ENCODE measurements at regions not wholly inside any gene's neighbourhood (a gene's known extent, or its start where the extent isn't known, plus 50 kb on each side); places are given as distances from the start of the nearest gene placed in this dataset.

DNA sequence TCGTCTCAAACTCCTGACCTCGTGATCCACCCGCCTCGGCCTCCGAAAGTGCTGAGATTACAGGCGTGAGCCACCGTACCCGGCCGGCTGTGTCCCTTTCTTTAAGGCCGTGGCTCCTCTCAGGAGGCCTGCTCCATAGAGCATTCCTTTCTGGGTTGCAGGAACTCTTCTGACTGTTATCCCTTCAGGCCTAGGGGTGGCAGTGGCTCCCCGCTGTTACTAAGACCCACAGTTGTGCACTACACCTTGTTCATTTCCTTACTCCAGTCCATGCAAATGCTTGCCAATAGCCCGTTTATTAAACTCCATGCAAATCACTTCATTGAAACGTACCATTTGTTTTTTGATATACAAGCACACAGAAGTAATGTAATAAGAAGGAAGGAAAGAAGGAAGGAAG lies 234.7 kb downstream of the BCAT1 start:
- peaks cover 1% of the 10 kb centered on the region; the same call in 1 of the 2 replicates for H3K4me1 ChIP-seq (ENCODE audit: control insufficient read depth, insufficient read depth, low read length)
- no peaks in the 10 kb centered on the region for H3K9me3 ChIP-seq (ENCODE audit: control insufficient read depth, insufficient read depth, low read length)
- H2BK120ac ChIP-seq (ENCODE audit: low read depth, low read length), result no peak overlapping the region
- H2BK20ac ChIP-seq (ENCODE audit: low read depth, low read length), result no peak overlapping the region
- DNase-seq (no peak), ATAC-seq (ENCODE audit: low read depth) (no peak)
- H3K18ac ChIP-seq (ENCODE audit: low read depth, low read length), result no peak overlapping the region
- H4K20me1 ChIP-seq (ENCODE audit: insufficient read depth, low read length), result no peaks in the 10 kb centered on the region
- H3K23ac ChIP-seq (ENCODE audit: low read depth, low read length), result no peak overlapping the region
- no peak overlapping the region for H4K91ac ChIP-seq (ENCODE audit: insufficient read depth, low read depth, low read length)
- H3K9me1 ChIP-seq (ENCODE audit: insufficient read depth, low read length), result no peaks in the 10 kb centered on the region
- no peak overlapping the region for H2BK15ac ChIP-seq (ENCODE audit: low read depth, low read length)
- no peak overlapping the region for H3K9ac ChIP-seq (ENCODE audit: low read depth, low read length)
- CTCF ChIA-PET, result no interaction called here
- BruUV-seq (replicated peaks), result no TSS peak
- H2BK5ac ChIP-seq (ENCODE audit: low read depth, low read length, poor library complexity, severe bottlenecking), result no peak overlapping the region
- no peak overlapping the region for H3K4ac ChIP-seq (ENCODE audit: low read depth, low read length)
- no peak overlapping the region for H3K27ac ChIP-seq (ENCODE audit: insufficient read depth, low read length)
- no peak overlapping the region for H2AK5ac ChIP-seq (ENCODE audit: low read depth, low read length)
- no peaks in the 10 kb centered on the region for H3K27me3 ChIP-seq (ENCODE audit: control insufficient read depth, insufficient read depth, low read length)
- no peak overlapping the region for H3K4me2 ChIP-seq (ENCODE audit: low read depth, low read length)
- H4K5ac ChIP-seq (ENCODE audit: low read depth, low read length), result no peak overlapping the region
- no peak overlapping the region for H3K56ac ChIP-seq (ENCODE audit: extremely low read depth, insufficient read depth, low read length)
- POLR2A ChIA-PET (ENCODE audit: unreplicated experiment), result no interaction called here
- H4K8ac ChIP-seq (ENCODE audit: low read depth in 2 of 2, low read length in 2 of 2), result no peak overlapping the region
- H3K79me1 ChIP-seq (ENCODE audit: low read depth in 1 of 2, low read length in 2 of 2), result no peaks in the 10 kb centered on the region
- dilution Hi-C loops (cut with HindIII; ENCODE audit: low sequenced_read_pairs, unreplicated experiment) (no loop called here), in situ Hi-C loops (cut with MboI; ENCODE audit: low sequenced_read_pairs) (no loop called here), intact Hi-C loops (cut with micrococcal nuclease) (no loop called here)
- no peak overlapping the region for H2AK9ac ChIP-seq (replicated peaks; ENCODE audit: low read depth, low read length, poor library complexity)
- no peak overlapping the region for H2AFZ ChIP-seq (replicated peaks; ENCODE audit: low read length, poor library complexity)
- WGBS, 2 experiments (ENCODE audit: extremely low coverage in 2 of 2, insufficient read length in 1 of 2), result 81% methylated on average over 7 of the region's 13 CpGs; no CpG with 5 or more reads in 1 of the 2 experiments
- TF ChIP-seq SMC3 (IDR thresholded peaks at IDR 0.05; ENCODE audit: low read depth, low read length) (no peak), MXI1 (IDR thresholded peaks at IDR 0.05; ENCODE audit: borderline replicate concordance, low read depth, low read length) (no peak), CHD1 (IDR thresholded peaks at IDR 0.05; ENCODE audit: low read depth, low read length) (no peak), BHLHE40 (IDR thresholded peaks at IDR 0.05; ENCODE audit: low read depth, low read length) (no peak), MAZ (IDR thresholded peaks at IDR 0.05; ENCODE audit: borderline replicate concordance, low read depth, low read length) (no peak), POLR2A (IDR thresholded peaks at IDR 0.05; ENCODE audit: low read depth, low read length) (no peak), RAD21 (IDR thresholded peaks at IDR 0.05; ENCODE audit: low read length) (no peak), NFE2L2 (IDR thresholded peaks at IDR 0.05; ENCODE audit: low read depth, low read length) (no peak), RCOR1 (IDR thresholded peaks at IDR 0.05; ENCODE audit: insufficient replicate concordance, low read length) (no peak), CEBPB (IDR thresholded peaks at IDR 0.05; ENCODE audit: low read depth, low read length) (no peak)
- TF ChIP-seq, protein P1, sequence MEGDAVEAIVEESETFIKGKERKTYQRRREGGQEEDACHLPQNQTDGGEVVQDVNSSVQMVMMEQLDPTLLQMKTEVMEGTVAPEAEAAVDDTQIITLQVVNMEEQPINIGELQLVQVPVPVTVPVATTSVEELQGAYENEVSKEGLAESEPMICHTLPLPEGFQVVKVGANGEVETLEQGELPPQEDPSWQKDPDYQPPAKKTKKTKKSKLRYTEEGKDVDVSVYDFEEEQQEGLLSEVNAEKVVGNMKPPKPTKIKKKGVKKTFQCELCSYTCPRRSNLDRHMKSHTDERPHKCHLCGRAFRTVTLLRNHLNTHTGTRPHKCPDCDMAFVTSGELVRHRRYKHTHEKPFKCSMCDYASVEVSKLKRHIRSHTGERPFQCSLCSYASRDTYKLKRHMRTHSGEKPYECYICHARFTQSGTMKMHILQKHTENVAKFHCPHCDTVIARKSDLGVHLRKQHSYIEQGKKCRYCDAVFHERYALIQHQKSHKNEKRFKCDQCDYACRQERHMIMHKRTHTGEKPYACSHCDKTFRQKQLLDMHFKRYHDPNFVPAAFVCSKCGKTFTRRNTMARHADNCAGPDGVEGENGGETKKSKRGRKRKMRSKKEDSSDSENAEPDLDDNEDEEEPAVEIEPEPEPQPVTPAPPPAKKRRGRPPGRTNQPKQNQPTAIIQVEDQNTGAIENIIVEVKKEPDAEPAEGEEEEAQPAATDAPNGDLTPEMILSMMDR (conservative IDR thresholded peaks at IDR 0.05; ENCODE audit: low read depth, low read length), result no peak
- TF ChIP-seq, protein P2, sequence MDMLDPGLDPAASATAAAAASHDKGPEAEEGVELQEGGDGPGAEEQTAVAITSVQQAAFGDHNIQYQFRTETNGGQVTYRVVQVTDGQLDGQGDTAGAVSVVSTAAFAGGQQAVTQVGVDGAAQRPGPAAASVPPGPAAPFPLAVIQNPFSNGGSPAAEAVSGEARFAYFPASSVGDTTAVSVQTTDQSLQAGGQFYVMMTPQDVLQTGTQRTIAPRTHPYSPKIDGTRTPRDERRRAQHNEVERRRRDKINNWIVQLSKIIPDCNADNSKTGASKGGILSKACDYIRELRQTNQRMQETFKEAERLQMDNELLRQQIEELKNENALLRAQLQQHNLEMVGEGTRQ (IDR thresholded peaks at IDR 0.05; ENCODE audit: low read depth, low read length), result no peak
- no peak overlapping the region for H3K14ac ChIP-seq (replicated peaks; ENCODE audit: low read depth, low read length)
- H3K36me3 ChIP-seq (ENCODE audit: control insufficient read depth, insufficient read depth, low read length), result no peaks in the 10 kb centered on the region
- no peak overlapping the region for H3K4me3 ChIP-seq (ENCODE audit: insufficient read depth, low read depth, low read length)

All from IMR-90 (cell line).